Immature natural killer cell (primary cell): ENCODE measurements at regions not wholly inside any gene's neighbourhood (a gene's known extent, or its start where the extent isn't known, plus 50 kb on each side); places are given as distances from the start of the nearest gene placed in this dataset.
"Not testable (repeated sequence)": the region's sequence is repeated elsewhere in the genome, so short reads cannot be mapped to it uniquely, and the experiment has no call there.

Experiments used
- DNase-seq, 3 donors: peaks; one replicate each; pipeline ENCODE4 v3.0.0; 2022; ENCODE audit warnings: mixed read lengths in 1 of 3
- H3K27ac Mint-ChIP-seq, 6 donors: one replicate each; pipeline ENCODE4 v1.8.0; 2020; ENCODE audit warnings: mixed read lengths in 6 of 6, mild to moderate bottlenecking in 5 of 6, inconsistent platforms in 4 of 6, moderate library complexity in 3 of 6
- H3K27me3 Mint-ChIP-seq, 3 donors: one replicate each; pipeline ENCODE4 v1.8.0; 2020 to 2021; ENCODE audit warnings: low read depth in 3 of 3, mild to moderate bottlenecking in 3 of 3, mixed read lengths in 3 of 3, moderate library complexity in 3 of 3, inconsistent platforms in 1 of 3
- H3K36me3 Mint-ChIP-seq, 3 donors: one replicate each; pipeline ENCODE4 v1.8.0; 2020; ENCODE audit warnings: mixed read lengths in 3 of 3, inconsistent platforms in 2 of 3, mild to moderate bottlenecking in 2 of 3
- H3K4me1 Mint-ChIP-seq, 2 donors: one replicate each; pipeline ENCODE4 v1.8.0; 2020; ENCODE audit warnings: inconsistent platforms in 2 of 2, mild to moderate bottlenecking in 2 of 2, mixed read lengths in 2 of 2, moderate library complexity in 1 of 2
- H3K4me3 Mint-ChIP-seq, 5 donors: one replicate each; pipeline ENCODE4 v1.8.0; 2020; ENCODE audit warnings: mild to moderate bottlenecking in 5 of 5, mixed read lengths in 5 of 5, inconsistent platforms in 3 of 5, moderate library complexity in 3 of 5
- H3K9me3 Mint-ChIP-seq, 6 donors: one replicate each; pipeline ENCODE4 v1.8.0; 2020; ENCODE audit warnings: mild to moderate bottlenecking in 6 of 6, mixed read lengths in 6 of 6, inconsistent platforms in 4 of 6, moderate library complexity in 3 of 6

GRCh38 chr14:39621223-39621622 lies 189.0 kb upstream of the FBXO33 start:
- H3K36me3 Mint-ChIP-seq, result peaks cover 6 to 10% (median 7%) of the 10 kb centered on the region in 3 donors
- DNase-seq, result no peak
- no peaks in the 10 kb centered on the region for H3K4me1 Mint-ChIP-seq
- H3K27me3 Mint-ChIP-seq, result peaks cover 0 to 2% (median 0%) of the 10 kb centered on the region in 3 donors
- no peak overlapping the region for H3K27ac Mint-ChIP-seq
- H3K4me3 Mint-ChIP-seq, result no peak overlapping the region
- H3K9me3 Mint-ChIP-seq, result peaks cover 30 to 90% (median 51%) of the 10 kb centered on the region in 6 donors

GRCh38 chr14:39617537-39617936 lies 185.3 kb upstream of the FBXO33 start:
- no peaks in the 10 kb centered on the region for H3K4me1 Mint-ChIP-seq
- H3K9me3 Mint-ChIP-seq, result peaks cover 16 to 78% (median 40%) of the 10 kb centered on the region in 6 donors
- H3K36me3 Mint-ChIP-seq, result peaks cover 6 to 10% (median 7%) of the 10 kb centered on the region in 3 donors
- H3K4me3 Mint-ChIP-seq, result no peak overlapping the region
- DNase-seq, result no peak
- H3K27me3 Mint-ChIP-seq, result peaks cover 0 to 2% (median 0%) of the 10 kb centered on the region in 3 donors
- no peak overlapping the region for H3K27ac Mint-ChIP-seq

- H3K4me1 Mint-ChIP-seq, result no peaks in the 10 kb centered on the region
- no peak for DNase-seq
- H3K36me3 Mint-ChIP-seq, result peaks cover 0 to 8% (median 0%) of the 10 kb centered on the region in 3 donors
- H3K9me3 Mint-ChIP-seq, result peaks cover 18 to 73% (median 42%) of the 10 kb centered on the region in 6 donors
- H3K27me3 Mint-ChIP-seq, result peaks cover 0 to 4% (median 0%) of the 10 kb centered on the region in 3 donors
- H3K27ac Mint-ChIP-seq, result no peak overlapping the region
- H3K4me3 Mint-ChIP-seq, result no peak overlapping the region
These were observed 183.1 kb upstream of the FBXO33 start for GRCh38 chr14:39615352-39615751.

GRCh38 chr14:39614297-39614923 lies 182.2 kb upstream of the FBXO33 start:
- Mint-ChIP-seq H3K36me3 (peaks cover 0 to 4% (median 0%) of the 10 kb centered on the region in 3 donors), H3K27ac (no peak overlapping the region), H3K4me3 (no peak overlapping the region), H3K4me1 (no peaks in the 10 kb centered on the region), H3K27me3 (peaks cover 0 to 4% (median 0%) of the 10 kb centered on the region in 3 donors), H3K9me3 (peaks cover 20 to 70% (median 41%) of the 10 kb centered on the region in 6 donors)
- DNase-seq, result no peak

DNA sequence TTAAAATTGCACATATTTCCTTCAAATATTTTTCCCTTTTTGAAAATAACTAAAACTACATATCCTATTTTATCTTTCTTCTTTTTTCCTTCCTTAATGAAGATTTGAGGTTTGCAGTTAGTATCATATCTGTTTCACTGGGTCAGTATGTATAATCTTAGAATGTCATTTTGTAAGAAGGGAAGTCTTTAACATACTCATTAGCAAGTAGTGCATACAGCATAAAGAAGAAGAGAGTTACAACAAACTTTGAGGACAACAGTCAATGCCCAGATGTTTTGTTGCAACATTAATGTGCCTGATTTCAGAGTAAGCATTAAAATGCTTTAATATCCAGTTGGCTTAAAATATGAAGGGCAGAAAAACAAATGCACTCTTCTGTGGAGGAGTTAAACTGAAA lies 176.9 kb upstream of the FBXO33 start:
- peaks cover 0 to 8% (median 8%) of the 10 kb centered on the region in 3 donors for H3K36me3 Mint-ChIP-seq
- no peak overlapping the region for H3K4me3 Mint-ChIP-seq
- H3K4me1 Mint-ChIP-seq, result no peaks in the 10 kb centered on the region
- peaks cover 23 to 82% (median 52%) of the 10 kb centered on the region in 6 donors for H3K9me3 Mint-ChIP-seq
- no peak for DNase-seq
- H3K27ac Mint-ChIP-seq, result no peak overlapping the region
- peaks cover 0 to 4% (median 4%) of the 10 kb centered on the region in 3 donors for H3K27me3 Mint-ChIP-seq

DNA sequence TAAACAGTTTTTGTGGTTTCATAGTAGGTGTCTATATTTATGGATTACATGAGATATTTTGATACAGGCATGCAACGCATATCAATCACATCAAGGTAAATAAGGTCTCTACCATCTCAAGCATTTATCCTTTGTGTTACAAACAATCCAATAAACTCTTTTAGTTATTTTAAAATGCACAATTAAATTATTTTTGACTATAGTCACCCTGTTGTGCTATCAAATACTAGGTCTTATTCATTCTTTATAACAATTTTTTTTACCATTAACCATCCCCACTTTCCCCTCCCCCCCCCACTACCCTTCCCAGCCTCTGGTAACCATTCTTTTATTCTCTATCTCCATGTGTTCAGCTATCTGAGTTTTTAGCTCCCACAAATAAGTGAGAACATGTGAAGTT lies 175.7 kb upstream of the FBXO33 start:
- H3K4me3 Mint-ChIP-seq, result no peak overlapping the region

DNA sequence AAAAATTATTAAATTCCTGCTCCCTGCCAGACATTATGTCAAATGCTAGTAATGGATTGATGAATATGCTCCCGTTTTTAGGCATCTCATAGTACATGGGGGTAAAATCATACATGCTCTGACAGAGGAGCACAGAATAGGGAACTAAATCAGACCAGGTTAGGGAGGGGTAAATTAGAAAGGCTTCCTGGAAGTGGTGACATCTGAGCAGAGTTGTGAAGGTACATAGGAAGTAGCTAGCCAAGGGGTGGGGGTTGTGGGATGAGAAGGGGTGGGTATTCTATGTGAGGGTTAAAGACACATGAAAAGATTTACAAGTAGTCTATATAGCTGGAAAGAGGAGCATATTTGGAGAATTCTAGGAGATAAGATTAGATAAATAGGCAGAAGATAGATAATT lies 171.7 kb upstream of the FBXO33 start:
- no peak for DNase-seq
- H3K4me3 Mint-ChIP-seq, result no peak overlapping the region
- no peaks in the 10 kb centered on the region for H3K4me1 Mint-ChIP-seq
- H3K27ac Mint-ChIP-seq, result no peak overlapping the region
- peaks cover 0 to 4% (median 0%) of the 10 kb centered on the region in 3 donors for H3K27me3 Mint-ChIP-seq
- H3K9me3 Mint-ChIP-seq, result peaks cover 20 to 88% (median 59%) of the 10 kb centered on the region in 6 donors
- H3K36me3 Mint-ChIP-seq, result peaks cover 0 to 13% (median 8%) of the 10 kb centered on the region in 3 donors

More for the DNA sequence above, 175.7 kb upstream of the FBXO33 start:
- peaks cover 26 to 82% (median 52%) of the 10 kb centered on the region in 6 donors for H3K9me3 Mint-ChIP-seq
- H3K4me1 Mint-ChIP-seq, result no peaks in the 10 kb centered on the region
- no peak overlapping the region for H3K27ac Mint-ChIP-seq
- peaks cover 0 to 4% (median 4%) of the 10 kb centered on the region in 3 donors for H3K27me3 Mint-ChIP-seq
- H3K36me3 Mint-ChIP-seq, result peaks cover 0 to 8% (median 8%) of the 10 kb centered on the region in 3 donors
- DNase-seq, result no peak

DNA sequence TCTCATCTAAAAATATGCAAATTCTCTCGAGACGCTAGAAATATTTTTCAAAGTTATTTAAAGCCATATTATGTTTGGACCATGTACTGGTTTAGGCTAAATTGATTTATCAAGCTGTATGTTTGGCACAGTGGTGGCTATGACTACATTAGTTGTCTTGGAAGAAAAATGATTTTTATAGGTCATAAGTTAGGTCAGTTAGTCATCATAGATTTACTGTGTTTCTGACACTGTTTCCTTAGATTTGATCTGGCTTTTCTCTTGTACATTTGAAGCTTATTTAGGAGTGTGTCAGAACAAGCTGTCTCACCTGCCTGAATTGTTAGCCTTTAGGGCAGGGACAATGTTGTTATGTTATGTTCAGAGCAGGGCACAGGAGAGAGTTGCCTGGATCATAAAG lies 161.1 kb upstream of the FBXO33 start:
- Mint-ChIP-seq H3K4me3 (no peak overlapping the region), H3K27ac (no peak overlapping the region), H3K27me3 (peaks cover 0 to 1% (median 0%) of the 10 kb centered on the region in 3 donors), H3K4me1 (no peaks in the 10 kb centered on the region), H3K36me3 (peaks cover 0 to 10% (median 4%) of the 10 kb centered on the region in 3 donors), H3K9me3 (peaks cover 32 to 85% (median 64%) of the 10 kb centered on the region in 6 donors)
- no peak for DNase-seq

DNA sequence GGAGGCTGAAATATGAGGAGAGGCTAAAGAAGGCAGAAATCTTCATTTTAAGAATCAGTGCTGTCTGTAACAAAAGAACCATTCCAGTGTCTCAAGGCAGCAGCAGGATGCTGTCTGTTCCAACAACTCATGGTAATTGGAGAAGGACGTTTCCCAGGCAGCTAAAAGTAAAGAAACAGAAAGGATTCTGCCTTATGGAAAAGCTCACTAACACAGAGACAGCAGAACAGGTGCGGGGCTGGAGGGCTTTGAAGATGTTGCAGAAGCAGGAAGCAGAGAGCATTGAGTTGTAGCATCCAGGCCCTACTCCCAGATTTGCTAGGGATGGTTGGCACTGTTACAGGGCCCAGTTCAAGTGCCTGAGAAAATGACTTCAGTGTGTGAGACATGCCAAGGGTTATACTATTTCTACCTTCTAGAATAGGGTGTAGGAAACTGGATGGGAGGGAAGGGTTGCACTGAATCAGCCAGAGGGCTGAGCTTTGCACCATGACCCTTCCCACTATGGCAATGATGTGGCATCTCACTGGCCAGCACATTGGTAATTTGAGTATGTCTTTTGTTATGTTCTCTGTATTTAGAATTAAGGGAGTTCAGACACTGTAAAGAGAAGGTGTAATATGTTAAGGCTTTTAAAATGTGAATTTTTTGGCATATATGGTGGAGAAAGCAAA lies 160.0 kb upstream of the FBXO33 start:
- H3K27ac Mint-ChIP-seq, result no peak overlapping the region

GRCh38 chr14:39589882-39590281 lies 157.6 kb upstream of the FBXO33 start:
- H3K4me3 Mint-ChIP-seq, result not testable (repeated sequence)
- peaks cover 26 to 58% (median 54%) of the 10 kb centered on the region in 6 donors for H3K9me3 Mint-ChIP-seq

More for the DNA sequence above, 160.0 kb upstream of the FBXO33 start:
- H3K36me3 Mint-ChIP-seq, result peaks cover 0 to 10% (median 4%) of the 10 kb centered on the region in 3 donors
- H3K4me1 Mint-ChIP-seq, result no peaks in the 10 kb centered on the region
- no peak overlapping the region for H3K4me3 Mint-ChIP-seq
- peaks cover 0 to 1% (median 0%) of the 10 kb centered on the region in 3 donors for H3K27me3 Mint-ChIP-seq
- DNase-seq, result no peak
- peaks cover 30 to 74% (median 66%) of the 10 kb centered on the region in 6 donors for H3K9me3 Mint-ChIP-seq

GRCh38 chr14:39582028-39582654 lies 149.9 kb upstream of the FBXO33 start:
- Mint-ChIP-seq H3K4me3 (no peak overlapping the region), H3K27me3 (no peaks in the 10 kb centered on the region), H3K36me3 (peaks cover 0 to 3% (median 0%) of the 10 kb centered on the region in 3 donors), H3K4me1 (no peaks in the 10 kb centered on the region), H3K27ac (no peak overlapping the region), H3K9me3 (peaks cover 4 to 27% (median 13%) of the 10 kb centered on the region in 6 donors)
- DNase-seq, result no peak

More at GRCh38 chr14:39589882-39590281, 157.6 kb upstream of the FBXO33 start:
- H3K27ac Mint-ChIP-seq, DNase-seq, H3K4me1 Mint-ChIP-seq, H3K27me3 Mint-ChIP-seq: not testable (repeated sequence)
- peaks cover 0 to 10% (median 4%) of the 10 kb centered on the region in 3 donors for H3K36me3 Mint-ChIP-seq

DNA sequence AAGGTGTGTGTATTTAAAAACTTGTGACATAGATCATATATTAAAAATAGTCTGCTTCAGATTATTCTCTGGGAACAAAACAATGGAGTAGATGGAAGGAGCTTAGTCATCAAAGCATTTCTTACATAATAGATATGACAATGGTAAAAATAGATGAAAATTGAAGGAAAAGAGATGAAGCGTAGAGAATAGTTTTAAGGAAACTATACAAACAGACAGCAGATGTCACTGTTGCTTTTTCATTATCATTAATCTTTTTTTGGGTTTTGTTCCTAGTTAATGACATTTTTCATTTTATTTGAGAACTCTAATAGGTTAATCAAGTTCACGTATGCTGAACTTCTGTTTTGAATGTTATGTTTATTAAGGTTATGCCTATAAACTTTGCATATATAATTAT lies 149.2 kb upstream of the FBXO33 start:
- Mint-ChIP-seq H3K27me3 (no peaks in the 10 kb centered on the region), H3K4me1 (no peaks in the 10 kb centered on the region), H3K4me3 (no peak overlapping the region), H3K9me3 (peaks cover 4 to 29% (median 15%) of the 10 kb centered on the region in 6 donors), H3K27ac (no peak overlapping the region), H3K36me3 (peaks cover 0 to 4% (median 3%) of the 10 kb centered on the region in 3 donors)
- DNase-seq, result no peak

DNA sequence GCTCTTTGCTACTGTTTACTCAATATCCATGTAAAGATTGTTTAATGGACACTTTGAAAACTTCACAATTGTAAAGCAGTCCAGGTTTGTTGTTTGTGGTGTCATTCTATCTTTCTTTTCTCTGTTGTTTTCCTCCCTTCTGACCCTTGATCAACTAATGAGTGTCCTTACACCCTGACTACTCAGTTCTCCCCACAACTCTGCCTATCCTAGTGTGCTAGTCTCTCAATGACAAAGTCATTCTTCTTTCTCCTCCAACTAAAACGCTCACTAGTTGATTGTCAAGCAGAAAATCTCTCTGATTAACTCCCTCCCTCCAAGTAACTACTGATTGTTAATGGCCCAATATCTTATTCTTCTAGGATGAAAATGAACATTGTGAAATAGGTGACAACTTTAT lies 148.5 kb upstream of the FBXO33 start:
- no peak for DNase-seq
- H3K9me3 Mint-ChIP-seq, result peaks cover 8 to 37% (median 20%) of the 10 kb centered on the region in 6 donors
- peaks cover 0 to 4% (median 3%) of the 10 kb centered on the region in 3 donors for H3K36me3 Mint-ChIP-seq
- no peaks in the 10 kb centered on the region for H3K4me1 Mint-ChIP-seq
- H3K4me3 Mint-ChIP-seq, result no peak overlapping the region
- no peaks in the 10 kb centered on the region for H3K27me3 Mint-ChIP-seq
- H3K27ac Mint-ChIP-seq, result no peak overlapping the region

DNA sequence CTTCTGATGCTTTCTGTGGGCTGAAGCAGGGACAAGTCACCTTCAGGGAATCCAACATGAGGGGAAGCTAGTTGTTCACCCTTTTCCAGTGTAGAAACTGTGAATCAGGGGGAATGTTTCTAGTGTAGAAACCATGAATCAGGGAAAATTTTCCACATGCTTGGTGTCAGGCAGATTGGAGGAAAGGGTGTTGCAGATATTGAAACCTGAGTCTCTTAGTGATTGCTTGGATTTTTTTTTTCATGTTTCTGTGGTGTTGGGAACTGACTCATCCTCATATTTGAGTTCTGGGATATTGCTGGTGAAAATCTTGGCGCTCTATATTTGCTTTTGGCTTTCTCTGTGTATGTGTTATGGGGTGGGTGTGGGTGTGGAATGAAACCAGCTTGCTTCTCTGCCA lies 144.5 kb upstream of the FBXO33 start:
- Mint-ChIP-seq H3K9me3 (peaks cover 13 to 66% (median 38%) of the 10 kb centered on the region in 6 donors), H3K4me1 (no peaks in the 10 kb centered on the region), H3K36me3 (peaks cover 0 to 4% (median 3%) of the 10 kb centered on the region in 3 donors), H3K27me3 (no peaks in the 10 kb centered on the region), H3K27ac (no peak overlapping the region), H3K4me3 (no peak overlapping the region)
- no peak for DNase-seq
